Stimulated activated naive B cell treated with anti-CD40 and anti-IgM and Interleukin-4, amounts not matched to agents 10 μg/mL and 1 μg/mL and 100 μg/mL, for 72 hours (primary cell): ENCODE measurements at regions not wholly inside any gene's neighbourhood (a gene's known extent, or its start where the extent isn't known, plus 50 kb on each side); places are given as distances from the start of the nearest gene placed in this dataset.

Experiments used
- ATAC-seq, 2 donors: fragments of 150-1000 bp; cut with Tn5 transposase; replicated peaks; 2 replicates each; pipeline ENCODE4 v1.10.0; 2021; ENCODE audit warnings: moderate library complexity in 1 of 2
- DNase-seq: peaks from one replicate; pipeline ENCODE4 v3.0.0; 2021
- H3K27ac Mint-ChIP-seq: one replicate; pipeline ENCODE4 v1.8.0; 2022; ENCODE audit warnings: mild to moderate bottlenecking, mixed read lengths
- H3K27me3 Mint-ChIP-seq, 2 donors: one replicate each; pipeline ENCODE4 v1.8.0; 2022; ENCODE audit warnings: mixed read lengths in 2 of 2
- H3K36me3 Mint-ChIP-seq, 2 donors: one replicate each; pipeline ENCODE4 v1.8.0; 2022; ENCODE audit warnings: mixed read lengths in 2 of 2, mild to moderate bottlenecking in 1 of 2
- H3K4me1 Mint-ChIP-seq, 2 donors: one replicate each; pipeline ENCODE4 v1.8.0; 2022; ENCODE audit warnings: mixed read lengths in 2 of 2, mild to moderate bottlenecking in 1 of 2
- H3K4me3 Mint-ChIP-seq, 2 donors: one replicate each; pipeline ENCODE4 v1.8.0; 2022; ENCODE audit warnings: mild to moderate bottlenecking in 2 of 2, mixed read lengths in 2 of 2, moderate library complexity in 1 of 2
- H3K9me3 Mint-ChIP-seq, 2 donors: one replicate each; pipeline ENCODE4 v1.8.0; 2022; ENCODE audit warnings: mixed read lengths in 2 of 2, mild to moderate bottlenecking in 1 of 2

GRCh38 chr15:69523010-69524001 is 70.7 kb downstream of the RPLP1 start:
- DNase-seq = peak; percentile 40
- no peaks in the 10 kb centered on the region for H3K36me3 Mint-ChIP-seq
- peaks cover 28 to 39% of the 10 kb centered on the region in 2 donors for H3K27me3 Mint-ChIP-seq
- no peak overlapping the region for H3K4me3 Mint-ChIP-seq
- H3K4me1 Mint-ChIP-seq = peaks cover 0 to 3% of the 10 kb centered on the region in 2 donors
- no peaks in the 10 kb centered on the region for H3K9me3 Mint-ChIP-seq
- no peak overlapping the region for H3K27ac Mint-ChIP-seq
- peak; percentile 62 to 75 for ATAC-seq

GRCh38 chr15:69524296-69524695 is 71.7 kb downstream of the RPLP1 start:
- DNase-seq (no peak), ATAC-seq (no peak)
- Mint-ChIP-seq H3K36me3 (no peaks in the 10 kb centered on the region), H3K4me1 (peaks cover 0 to 3% of the 10 kb centered on the region in 2 donors), H3K4me3 (no peak overlapping the region), H3K27ac (no peak overlapping the region), H3K9me3 (no peaks in the 10 kb centered on the region), H3K27me3 (peaks cover 21 to 39% of the 10 kb centered on the region in 2 donors)

- no peak for ATAC-seq
- no peak for DNase-seq
- Mint-ChIP-seq H3K27me3 (peaks cover 18 to 40% of the 10 kb centered on the region in 2 donors), H3K4me1 (peaks cover 0 to 3% of the 10 kb centered on the region in 2 donors), H3K27ac (no peak overlapping the region), H3K9me3 (no peaks in the 10 kb centered on the region), H3K4me3 (no peak overlapping the region), H3K36me3 (no peaks in the 10 kb centered on the region)
These were observed 72.2 kb downstream of the RPLP1 start for GRCh38 chr15:69524814-69525213.

- Mint-ChIP-seq H3K4me3 (no peak overlapping the region), H3K36me3 (no peaks in the 10 kb centered on the region)
- DNase-seq = no peak
These were observed 72.9 kb downstream of the RPLP1 start for GRCh38 chr15:69525543-69525942.

GRCh38 chr15:69526081-69527061 is 73.8 kb downstream of the RPLP1 start:
- H3K4me1 Mint-ChIP-seq = peaks cover 0 to 3% of the 10 kb centered on the region in 2 donors
- no peaks in the 10 kb centered on the region for H3K9me3 Mint-ChIP-seq
- peaks cover 14 to 45% of the 10 kb centered on the region in 2 donors for H3K27me3 Mint-ChIP-seq
- DNase-seq (no peak), ATAC-seq (no peak)
- H3K27ac Mint-ChIP-seq = no peak overlapping the region
- H3K4me3 Mint-ChIP-seq = no peak overlapping the region
- no peaks in the 10 kb centered on the region for H3K36me3 Mint-ChIP-seq

More at GRCh38 chr15:69525543-69525942, 72.9 kb downstream of the RPLP1 start:
- no peak for ATAC-seq
- no peak overlapping the region for H3K27ac Mint-ChIP-seq
- peaks cover 22 to 44% of the 10 kb centered on the region in 2 donors for H3K27me3 Mint-ChIP-seq
- H3K4me1 Mint-ChIP-seq = peaks cover 0 to 3% of the 10 kb centered on the region in 2 donors
- no peaks in the 10 kb centered on the region for H3K9me3 Mint-ChIP-seq

GRCh38 chr15:69529141-69529540 is 76.5 kb downstream of the RPLP1 start:
- ATAC-seq = no peak
- Mint-ChIP-seq H3K27ac (no peak overlapping the region), H3K4me3 (no peak overlapping the region), H3K27me3 (peaks cover 15 to 37% of the 10 kb centered on the region in 2 donors), H3K4me1 (no peaks in the 10 kb centered on the region), H3K36me3 (no peaks in the 10 kb centered on the region), H3K9me3 (no peaks in the 10 kb centered on the region)
- no peak for DNase-seq

GRCh38 chr15:69529961-69530633 is 77.5 kb downstream of the RPLP1 start:
- Mint-ChIP-seq H3K27me3 (peaks cover 15 to 29% of the 10 kb centered on the region in 2 donors), H3K4me3 (no peak overlapping the region), H3K4me1 (no peaks in the 10 kb centered on the region), H3K9me3 (no peaks in the 10 kb centered on the region), H3K36me3 (no peaks in the 10 kb centered on the region), H3K27ac (no peak overlapping the region)
- ATAC-seq (no peak), DNase-seq (no peak)

- ATAC-seq = no peak
- H3K4me3 Mint-ChIP-seq = no peak overlapping the region
- DNase-seq = no peak
- H3K9me3 Mint-ChIP-seq = no peaks in the 10 kb centered on the region
- H3K27ac Mint-ChIP-seq = no peak overlapping the region
- H3K36me3 Mint-ChIP-seq = no peaks in the 10 kb centered on the region
- H3K4me1 Mint-ChIP-seq = no peaks in the 10 kb centered on the region
- peaks cover 20 to 24% of the 10 kb centered on the region in 2 donors for H3K27me3 Mint-ChIP-seq
These were observed 78.5 kb downstream of the RPLP1 start for GRCh38 chr15:69530991-69531664.

GRCh38 chr15:69531665-69532027 is 79.0 kb downstream of the RPLP1 start:
- Mint-ChIP-seq H3K9me3 (no peaks in the 10 kb centered on the region), H3K27me3 (peaks cover 21 to 25% of the 10 kb centered on the region in 2 donors), H3K4me3 (no peak overlapping the region), H3K27ac (no peak overlapping the region), H3K4me1 (no peaks in the 10 kb centered on the region), H3K36me3 (no peaks in the 10 kb centered on the region)
- no peak for ATAC-seq
- DNase-seq = no peak

- H3K9me3 Mint-ChIP-seq = no peaks in the 10 kb centered on the region
- DNase-seq = no peak
- no peak for ATAC-seq
- no peaks in the 10 kb centered on the region for H3K4me1 Mint-ChIP-seq
- H3K4me3 Mint-ChIP-seq = no peak overlapping the region
- H3K36me3 Mint-ChIP-seq = no peaks in the 10 kb centered on the region
- H3K27ac Mint-ChIP-seq = no peak overlapping the region
- peaks cover 25% of the 10 kb centered on the region in 2 donors for H3K27me3 Mint-ChIP-seq
These were observed 79.4 kb downstream of the RPLP1 start for GRCh38 chr15:69532066-69532465.

GRCh38 chr15:69532856-69533255 is 80.2 kb downstream of the RPLP1 start:
- H3K36me3 Mint-ChIP-seq = no peaks in the 10 kb centered on the region
- ATAC-seq (no peak), DNase-seq (no peak)
- H3K27me3 Mint-ChIP-seq = peaks cover 25 to 29% of the 10 kb centered on the region in 2 donors
- no peaks in the 10 kb centered on the region for H3K4me1 Mint-ChIP-seq
- H3K27ac Mint-ChIP-seq = no peak overlapping the region
- H3K9me3 Mint-ChIP-seq = no peaks in the 10 kb centered on the region
- no peak overlapping the region for H3K4me3 Mint-ChIP-seq

GRCh38 chr15:69533522-69533921 is 80.9 kb downstream of the RPLP1 start:
- no peaks in the 10 kb centered on the region for H3K36me3 Mint-ChIP-seq
- ATAC-seq (no peak), DNase-seq (no peak)
- no peak overlapping the region for H3K4me3 Mint-ChIP-seq
- H3K9me3 Mint-ChIP-seq = no peaks in the 10 kb centered on the region
- no peak overlapping the region for H3K27ac Mint-ChIP-seq
- no peaks in the 10 kb centered on the region for H3K4me1 Mint-ChIP-seq
- H3K27me3 Mint-ChIP-seq = peaks cover 25 to 32% of the 10 kb centered on the region in 2 donors

- Mint-ChIP-seq H3K27ac (no peak overlapping the region), H3K27me3 (peaks cover 24 to 36% of the 10 kb centered on the region in 2 donors), H3K4me3 (no peak overlapping the region), H3K36me3 (no peaks in the 10 kb centered on the region), H3K9me3 (no peaks in the 10 kb centered on the region), H3K4me1 (no peaks in the 10 kb centered on the region)
- DNase-seq (no peak), ATAC-seq (no peak)
These were observed 82.6 kb downstream of the RPLP1 start for GRCh38 chr15:69535101-69535638.
